Adipocyte (in vitro differentiated cells): ENCODE measurements at regions not wholly inside any gene's neighbourhood (a gene's known extent, or its start where the extent isn't known, plus 50 kb on each side); places are given as distances from the start of the nearest gene placed in this dataset.
"Not testable (repeated sequence)": the region's sequence is repeated elsewhere in the genome, so short reads cannot be mapped to it uniquely, and the experiment has no call there.

Experiments used
- DNase-seq: peaks from one replicate; pipeline ENCODE4 v3.0.0-alpha.2; 2015; ENCODE audit warnings: low read depth
- H3K27me3 ChIP-seq: replicated peaks from 2 replicates; pipeline ENCODE4 v1.7.0; 2013; ENCODE audit warnings: mild to moderate bottlenecking, low read length, moderate library complexity; ENCODE audit not compliant: control insufficient read depth, insufficient read depth
- H3K36me3 ChIP-seq: 2 replicates; pipeline ENCODE4 v1.7.0; 2013; ENCODE audit warnings: low read length, mild to moderate bottlenecking, moderate library complexity; ENCODE audit not compliant: control insufficient read depth, insufficient read depth, severe bottlenecking
- H3K4me1 ChIP-seq: 2 replicates; pipeline ENCODE4 v1.7.0; 2013; ENCODE audit warnings: mild to moderate bottlenecking, low read length, moderate library complexity; ENCODE audit not compliant: control insufficient read depth, insufficient read depth
- H3K4me3 ChIP-seq: 2 replicates; pipeline ENCODE4 v1.7.0; 2013; ENCODE audit warnings: mild to moderate bottlenecking, low read length, moderate library complexity
- H3K9ac ChIP-seq: 2 replicates; pipeline ENCODE4 v1.7.0; 2013; ENCODE audit warnings: mild to moderate bottlenecking, low read length, moderate library complexity
- H3K9me3 ChIP-seq: 2 replicates; pipeline ENCODE4 v1.7.0; 2013; ENCODE audit warnings: mild to moderate bottlenecking, low read length, moderate library complexity; ENCODE audit not compliant: control insufficient read depth

DNA sequence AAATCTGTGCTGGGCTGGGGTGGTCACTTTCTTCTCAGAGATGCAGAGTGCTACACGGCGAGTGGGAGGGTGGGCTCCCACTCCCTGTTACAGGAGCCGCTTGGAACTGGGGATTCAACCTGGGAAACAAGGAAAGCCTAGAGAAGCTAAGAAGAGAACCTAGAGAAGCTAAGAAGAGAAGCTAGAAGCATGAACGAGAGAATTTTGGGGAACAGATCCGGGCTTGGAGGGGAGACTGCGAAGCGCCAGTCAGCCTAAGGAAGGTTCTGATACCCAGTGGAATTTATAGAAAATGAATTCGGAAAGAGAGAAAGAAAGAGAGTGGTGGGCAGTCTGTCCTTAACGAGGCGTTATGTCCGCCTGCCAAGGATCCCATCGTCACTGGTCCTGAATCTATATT lies 492.0 kb downstream of the PRIM2 start:
- H3K27me3 ChIP-seq, H3K36me3 ChIP-seq, DNase-seq, H3K9me3 ChIP-seq, H3K4me3 ChIP-seq, H3K9ac ChIP-seq, H3K4me1 ChIP-seq: not testable (repeated sequence)

DNA sequence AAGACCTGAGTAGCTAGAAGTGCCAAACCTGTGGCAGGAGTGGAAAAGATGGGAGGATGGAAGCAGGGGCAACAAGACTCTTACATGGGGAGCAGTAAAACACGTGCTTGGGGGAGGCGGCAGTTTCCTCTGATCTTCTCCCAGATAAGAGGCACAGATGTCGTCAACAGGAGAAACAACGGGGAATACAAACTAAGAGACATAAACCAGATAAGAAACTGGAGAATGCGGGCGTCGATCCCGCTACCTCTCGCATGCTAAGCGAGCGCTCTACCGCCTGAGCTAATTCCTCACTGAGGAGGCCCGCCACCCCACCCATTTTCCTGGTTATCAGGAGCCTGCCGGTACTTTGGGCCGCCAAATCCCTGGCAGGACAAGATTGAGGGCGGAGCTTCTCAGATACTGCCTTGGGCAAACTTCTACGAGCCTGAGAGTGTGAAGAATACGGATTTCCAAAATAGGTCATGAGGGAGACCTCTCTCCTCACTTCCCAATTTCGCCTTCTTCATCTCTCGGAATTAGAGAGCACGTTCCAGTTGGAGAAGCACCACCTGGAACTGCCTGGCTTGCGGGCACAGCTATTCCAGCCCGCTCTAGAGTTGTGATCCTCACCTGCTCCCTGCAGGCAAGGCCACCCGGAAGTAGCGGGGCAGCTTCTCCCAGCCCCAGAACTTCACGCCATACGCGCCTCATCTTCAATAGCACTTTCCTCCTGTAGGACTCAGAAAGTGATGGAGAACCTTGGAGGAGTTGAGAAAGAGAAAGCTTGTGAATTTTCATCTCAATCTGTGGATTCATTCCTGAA lies 496.0 kb downstream of the PRIM2 start:
- not testable (repeated sequence) for DNase-seq, H3K9me3 ChIP-seq, H3K36me3 ChIP-seq, H3K9ac ChIP-seq, H3K4me1 ChIP-seq, H3K27me3 ChIP-seq, H3K4me3 ChIP-seq

DNA sequence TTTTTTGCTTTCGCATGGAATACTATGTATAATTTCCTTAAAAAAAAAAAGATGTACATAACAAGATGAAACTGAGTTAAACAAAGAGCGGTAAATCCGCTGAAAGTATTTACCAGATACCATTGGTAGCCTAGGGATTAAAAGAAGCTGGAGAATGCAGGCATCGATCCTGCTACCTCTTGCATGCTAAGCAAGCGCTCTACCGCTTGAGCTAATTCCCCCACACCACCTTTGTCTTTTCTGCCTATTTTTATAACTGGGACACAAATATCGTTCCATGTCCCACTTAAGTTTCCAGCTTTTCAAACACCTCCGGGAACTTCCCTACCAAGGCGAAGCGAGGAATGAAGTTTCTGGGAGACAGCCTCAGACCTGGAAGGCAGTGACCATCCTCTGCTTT lies 498.4 kb downstream of the PRIM2 start:
- not testable (repeated sequence) for H3K4me3 ChIP-seq, H3K9ac ChIP-seq, DNase-seq, H3K36me3 ChIP-seq, H3K4me1 ChIP-seq, H3K9me3 ChIP-seq, H3K27me3 ChIP-seq

DNA sequence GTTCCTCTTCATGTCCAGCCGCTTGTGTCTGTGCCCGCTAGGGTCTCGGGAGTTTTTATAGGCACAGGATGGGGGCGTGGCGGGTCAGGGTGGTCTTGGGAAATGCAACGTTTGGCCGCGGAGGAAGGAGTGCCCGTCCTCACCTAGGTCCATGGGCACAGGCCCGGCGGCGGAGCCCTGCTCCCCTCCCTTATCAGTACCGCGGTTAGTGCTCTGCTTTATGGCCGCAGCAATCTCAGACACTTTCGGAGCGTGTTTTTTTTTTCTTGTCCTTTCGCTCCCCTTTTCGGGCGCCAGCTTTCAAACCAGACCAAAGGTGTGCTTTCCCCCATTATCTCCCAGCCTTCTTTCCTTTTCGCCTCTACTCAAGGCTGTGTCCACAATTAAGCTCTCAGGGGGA lies 503.9 kb downstream of the PRIM2 start:
- H3K27me3 ChIP-seq, H3K9me3 ChIP-seq: not testable (repeated sequence)

DNA sequence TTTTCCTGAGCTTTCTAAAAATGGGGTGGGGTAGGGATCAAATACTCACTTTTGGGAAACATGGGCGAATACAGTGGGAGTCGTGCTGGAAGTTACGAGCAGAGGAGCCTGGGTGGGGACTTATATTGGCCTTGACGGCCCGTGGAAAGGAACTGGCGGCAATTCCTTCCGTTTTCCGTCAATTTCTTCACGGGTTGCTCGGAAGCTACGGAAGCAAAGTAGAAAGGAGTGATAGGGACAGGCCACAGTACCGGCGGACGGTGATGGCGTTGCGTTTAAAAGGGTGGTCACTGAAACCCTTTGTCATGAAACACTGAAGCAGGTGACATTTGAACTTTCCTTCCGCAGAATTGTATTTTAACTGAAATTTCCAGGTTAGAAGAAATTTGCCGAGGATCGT lies 505.0 kb downstream of the PRIM2 start:
- not testable (repeated sequence) for H3K36me3 ChIP-seq, H3K9ac ChIP-seq, H3K27me3 ChIP-seq, H3K9me3 ChIP-seq, DNase-seq, H3K4me1 ChIP-seq
- H3K4me3 ChIP-seq = peak overlapping the region; percentile 74

More for the DNA sequence above, 503.9 kb downstream of the PRIM2 start:
- not testable (repeated sequence) for H3K36me3 ChIP-seq, H3K9ac ChIP-seq, H3K4me3 ChIP-seq, H3K4me1 ChIP-seq, DNase-seq

DNA sequence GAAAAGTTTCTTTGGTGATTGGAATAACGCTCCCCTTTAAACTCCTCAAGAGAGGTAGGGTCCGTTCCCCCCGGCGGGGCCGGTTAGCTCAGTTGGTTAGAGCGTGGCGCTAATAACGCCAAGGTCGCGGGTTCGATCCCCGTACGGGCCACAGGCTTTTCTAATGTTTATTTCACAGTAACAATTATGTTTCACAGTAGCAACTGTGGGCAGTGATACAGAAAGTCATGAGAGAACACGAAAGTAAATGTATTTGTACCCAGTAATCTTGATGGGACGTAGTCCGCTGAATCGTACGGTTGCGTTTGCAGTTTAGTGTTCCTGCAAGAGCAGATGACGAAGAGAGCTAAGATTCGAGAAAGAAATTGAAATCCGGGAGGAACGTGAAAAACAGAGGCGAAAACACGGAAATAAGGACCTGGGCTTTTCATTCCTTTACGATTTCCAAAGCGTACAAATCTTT lies 505.5 kb downstream of the PRIM2 start:
- DNase-seq = no peak
- H3K9ac ChIP-seq = no peak overlapping the region
- peaks cover 3% of the 10 kb centered on the region for H3K4me1 ChIP-seq
- H3K4me3 ChIP-seq = peak overlapping the region; percentile 74
- no peaks in the 10 kb centered on the region for H3K9me3 ChIP-seq
- H3K27me3 ChIP-seq = peaks cover 5% of the 10 kb centered on the region
- H3K36me3 ChIP-seq = no peaks in the 10 kb centered on the region

DNA sequence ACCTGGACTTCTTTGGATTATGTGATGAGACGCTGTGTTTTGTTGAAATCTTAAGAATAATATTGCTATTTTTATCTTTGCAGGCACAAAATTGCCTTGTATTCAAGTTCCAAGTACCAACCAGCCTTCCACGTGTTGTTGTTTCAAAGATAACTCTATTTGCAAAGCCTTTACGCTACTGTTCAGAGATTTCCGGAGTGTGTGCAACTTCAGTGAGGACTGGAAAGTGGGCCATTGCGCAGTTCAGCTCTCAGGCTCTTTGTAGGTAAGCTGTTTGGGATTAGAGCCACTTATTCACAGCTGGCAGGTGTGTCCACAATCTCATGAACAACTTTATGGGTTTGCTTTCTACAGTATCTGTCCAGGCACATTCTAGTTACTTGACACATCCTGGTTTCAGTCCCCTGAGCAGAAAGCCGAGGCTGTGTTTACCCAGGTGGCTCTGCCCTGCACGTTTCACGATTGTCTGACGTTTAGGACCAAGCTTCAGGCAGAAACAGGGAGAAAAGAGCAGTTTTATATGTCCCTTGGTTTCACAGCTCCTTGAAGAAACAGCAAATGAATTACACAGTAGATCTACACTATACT lies 520.3 kb downstream of the PRIM2 start:
- H3K4me1 ChIP-seq, H3K36me3 ChIP-seq, H3K9me3 ChIP-seq, H3K4me3 ChIP-seq, H3K9ac ChIP-seq, H3K27me3 ChIP-seq, DNase-seq: not testable (repeated sequence)

DNA sequence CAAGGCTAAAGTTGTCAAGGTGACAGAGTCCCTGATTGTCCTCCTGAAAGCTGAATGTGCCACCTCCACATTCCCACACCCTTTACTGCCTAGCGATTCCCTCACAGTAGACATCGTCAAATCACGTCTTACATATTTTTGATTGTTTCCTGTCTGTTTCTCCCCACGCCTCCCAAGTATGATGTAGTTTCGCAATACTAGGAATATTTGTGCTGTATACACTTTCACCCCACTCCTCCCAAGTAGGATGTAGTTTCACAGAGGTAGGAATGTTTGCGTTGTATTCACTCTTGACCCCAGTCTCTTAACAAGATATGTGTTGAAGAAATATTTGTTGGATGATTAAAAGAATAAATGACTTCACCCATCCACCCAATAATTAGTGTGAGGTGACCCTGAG lies 524.1 kb downstream of the PRIM2 start:
- not testable (repeated sequence) for H3K27me3 ChIP-seq, H3K9me3 ChIP-seq, H3K4me3 ChIP-seq, H3K4me1 ChIP-seq, H3K36me3 ChIP-seq, H3K9ac ChIP-seq, DNase-seq

DNA sequence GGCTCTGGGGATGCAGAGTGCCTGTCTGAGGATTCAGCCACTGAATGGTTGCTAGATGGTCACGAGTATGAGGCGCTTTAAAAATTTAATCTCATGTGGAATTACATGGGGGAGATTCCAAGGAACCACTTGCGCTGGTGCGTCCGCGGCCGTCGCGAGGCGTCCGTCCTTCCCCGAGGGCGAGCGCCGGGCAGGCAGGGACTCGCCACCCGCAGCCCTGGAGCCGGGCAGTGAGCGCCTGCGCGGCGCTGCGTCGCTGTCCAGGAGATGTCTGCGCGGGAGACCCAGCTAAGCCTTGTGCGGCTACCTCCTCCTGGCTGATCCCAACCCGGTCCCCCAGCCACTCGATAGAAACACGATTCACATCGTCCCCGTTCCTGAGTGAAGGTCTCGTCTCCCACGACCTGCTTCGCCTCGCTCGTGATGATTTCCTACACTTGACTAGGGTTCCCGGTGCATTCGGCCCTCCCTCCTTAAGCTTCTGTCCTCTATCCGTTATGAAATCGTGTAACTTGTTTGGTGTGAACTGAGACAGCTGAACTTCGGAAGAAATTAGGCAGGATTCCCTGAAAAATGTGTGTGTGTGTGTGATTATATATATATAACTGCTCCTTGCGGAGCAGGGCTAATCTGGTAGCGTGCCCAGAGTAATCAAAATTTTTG lies 536.4 kb downstream of the PRIM2 start:
- H3K9me3 ChIP-seq, H3K9ac ChIP-seq, H3K4me1 ChIP-seq, H3K27me3 ChIP-seq, H3K36me3 ChIP-seq: not testable (repeated sequence)
- H3K4me3 ChIP-seq = peak overlapping the region; percentile 23
- peak; percentile 3 for DNase-seq

DNA sequence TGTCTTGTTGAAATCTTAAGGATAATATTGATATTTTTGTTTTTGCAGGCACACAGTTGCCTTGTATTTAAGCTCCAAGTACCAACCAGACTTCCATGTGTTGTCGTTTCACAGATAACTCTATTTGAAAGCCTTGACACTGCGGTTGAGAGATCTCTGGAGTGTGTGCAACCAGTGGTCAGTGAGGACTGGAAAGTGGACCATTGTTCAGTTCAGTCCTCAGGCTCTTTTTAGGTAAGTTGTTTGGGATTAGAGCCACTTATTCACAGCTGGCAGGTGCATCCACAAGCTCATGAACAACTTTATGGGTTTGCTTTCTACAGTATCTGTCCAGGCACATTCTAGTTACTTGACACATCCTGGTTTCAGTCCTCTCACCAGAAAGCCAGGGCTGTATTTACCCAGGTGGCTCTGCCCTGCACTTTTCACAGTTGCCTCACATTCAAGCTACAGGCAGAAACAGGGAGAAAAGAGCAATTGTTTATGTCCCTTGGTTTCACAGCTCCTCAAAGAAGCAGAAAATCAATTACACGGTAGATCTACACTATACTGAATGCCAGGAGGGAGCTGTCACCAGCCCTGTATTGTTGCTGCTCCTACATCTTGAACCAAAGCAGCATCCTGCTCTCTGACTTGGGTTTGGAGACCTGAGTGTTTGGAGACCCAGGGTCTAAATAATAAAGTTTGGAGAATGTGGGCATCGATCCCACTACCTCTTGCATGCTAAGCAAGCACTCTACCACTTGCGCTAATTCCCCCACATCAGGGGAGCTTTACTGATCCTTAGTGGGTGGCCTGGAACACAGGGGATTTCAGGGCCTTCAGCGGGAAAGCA lies 543.3 kb downstream of the PRIM2 start:
- H3K4me3 ChIP-seq = not testable (repeated sequence)

DNA sequence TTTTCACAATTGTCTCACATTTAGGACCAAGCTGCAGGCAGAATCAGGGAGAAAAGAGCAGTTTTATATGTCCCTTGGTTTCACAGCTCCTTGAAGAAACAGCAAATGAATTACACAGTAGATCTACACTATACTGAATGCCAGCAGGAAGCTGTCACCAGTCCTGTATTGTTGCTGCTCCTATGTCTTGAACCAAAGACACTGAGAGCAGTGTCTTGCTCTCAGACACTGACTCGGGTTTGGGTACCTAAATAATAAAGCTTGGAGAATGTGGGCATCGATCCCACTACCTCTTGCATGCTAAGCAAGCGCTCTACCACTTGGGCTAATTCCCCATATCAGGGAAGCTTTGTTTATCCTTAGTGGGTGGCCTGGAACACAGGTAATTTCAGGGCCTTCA lies 552.7 kb downstream of the PRIM2 start:
- H3K4me3 ChIP-seq, H3K9ac ChIP-seq, H3K9me3 ChIP-seq, H3K36me3 ChIP-seq, H3K27me3 ChIP-seq, H3K4me1 ChIP-seq, DNase-seq: not testable (repeated sequence)

More for the DNA sequence above, 543.3 kb downstream of the PRIM2 start:
- H3K9ac ChIP-seq, H3K9me3 ChIP-seq, H3K4me1 ChIP-seq, H3K27me3 ChIP-seq, DNase-seq, H3K36me3 ChIP-seq: not testable (repeated sequence)
